ENCODE measurements at regions not wholly inside any gene's neighbourhood (a gene's known extent, or its start where the extent isn't known, plus 50 kb on each side); places are given as distances from the start of the nearest gene placed in this dataset.
"Not testable (repeated sequence)": the region's sequence is repeated elsewhere in the genome, so short reads cannot be mapped to it uniquely, and the experiment has no call there.

GRCh38 chr10:35819011-35819410 lies 176.9 kb upstream of the FZD8 start:
- TF ChIP-seq CTCF (IDR thresholded peaks at IDR 0.05) = no peak
- Histone ChIP-seq H3K27me3 (no peaks in the 10 kb centered on the region), H3K36me3 (no peaks in the 10 kb centered on the region), H3K9me3 (no peaks in the 10 kb centered on the region), H3K4me3 (no peak overlapping the region), H3K27ac (no peak overlapping the region), H3K4me1 (no peaks in the 10 kb centered on the region)
- intact Hi-C loops (cut with DNase I) = no loop called here
- ATAC-seq (no peak), DNase-seq (no peak)

DNA sequence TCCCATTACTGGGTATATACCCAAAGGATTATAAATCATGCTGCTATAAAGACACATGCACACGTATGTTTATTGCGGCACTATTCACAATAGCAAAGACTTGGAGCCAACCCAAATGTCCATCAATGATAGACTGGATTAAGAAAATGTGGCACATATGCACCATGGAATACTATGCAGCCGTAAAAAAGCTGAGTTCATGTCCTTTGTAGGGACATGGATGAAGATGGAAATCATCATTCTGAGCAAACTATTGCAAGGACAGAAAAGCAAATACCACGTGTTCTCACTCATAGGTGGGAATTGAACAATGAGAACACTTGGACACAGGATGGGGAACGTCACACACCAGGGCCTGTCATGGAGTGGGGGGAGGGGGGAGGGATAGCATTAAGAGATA lies 175.0 kb upstream of the FZD8 start:
- intact Hi-C loops (cut with DNase I); H3K27me3 ChIP-seq; H3K9me3 ChIP-seq; ATAC-seq; DNase-seq; H3K27ac ChIP-seq; H3K4me1 ChIP-seq; H3K36me3 ChIP-seq; H3K4me3 ChIP-seq: not testable (repeated sequence)

GRCh38 chr10:35813219-35813618 lies 171.1 kb upstream of the FZD8 start:
- DNase-seq (no peak), ATAC-seq (no peak)
- H3K4me3 ChIP-seq = no peak overlapping the region
- no peak for TF ChIP-seq CTCF (IDR thresholded peaks at IDR 0.05)
- no peaks in the 10 kb centered on the region for H3K27me3 ChIP-seq
- no peaks in the 10 kb centered on the region for H3K9me3 ChIP-seq
- no peak overlapping the region for H3K27ac ChIP-seq
- no peaks in the 10 kb centered on the region for H3K4me1 ChIP-seq
- intact Hi-C loops (cut with DNase I) = no loop called here
- H3K36me3 ChIP-seq = no peaks in the 10 kb centered on the region

DNA sequence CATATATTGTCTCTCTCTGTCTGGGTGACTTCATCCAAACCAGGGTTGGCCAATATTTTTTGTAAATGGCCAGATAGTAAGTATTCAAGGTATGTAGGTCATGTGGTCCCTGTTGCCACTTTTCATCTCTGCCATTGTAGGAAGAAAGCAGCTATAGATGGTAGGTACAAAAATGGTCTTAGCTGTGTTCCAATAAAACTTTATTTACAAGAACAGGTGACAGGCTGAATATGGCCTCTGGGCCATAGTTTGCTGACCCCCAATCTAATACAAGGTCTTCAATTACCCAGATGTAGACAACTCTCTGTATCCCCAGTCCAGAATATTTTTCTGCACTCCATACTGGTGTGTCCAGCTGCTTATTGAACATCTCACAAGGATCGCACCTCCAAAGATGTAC lies 166.2 kb upstream of the FZD8 start:
- DNase-seq (no peak), ATAC-seq (no peak)
- intact Hi-C loops (cut with DNase I) = no loop called here
- Histone ChIP-seq H3K4me1 (no peaks in the 10 kb centered on the region), H3K27ac (no peak overlapping the region), H3K36me3 (no peaks in the 10 kb centered on the region), H3K27me3 (no peaks in the 10 kb centered on the region), H3K4me3 (no peak overlapping the region), H3K9me3 (no peaks in the 10 kb centered on the region)
- no peak for TF ChIP-seq CTCF (IDR thresholded peaks at IDR 0.05)

DNA sequence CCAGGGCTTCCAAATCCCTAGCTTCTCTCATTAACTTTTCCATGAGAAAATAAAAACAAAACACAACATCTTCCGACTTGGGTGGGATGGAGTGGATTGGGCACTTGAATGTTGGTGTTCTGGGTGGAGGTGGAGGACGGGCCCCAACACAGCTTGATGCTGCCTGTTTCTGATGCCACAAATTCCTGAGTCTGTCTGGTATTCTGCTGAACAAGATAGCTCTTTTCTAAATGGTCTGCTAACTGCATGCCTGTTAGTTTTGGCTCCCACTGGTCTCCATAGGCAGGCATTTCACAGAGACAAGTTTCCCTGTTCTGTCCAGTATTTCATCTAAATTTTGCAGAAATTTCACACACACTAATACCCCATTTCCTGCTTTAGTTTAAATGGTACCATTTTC lies 160.9 kb upstream of the FZD8 start:
- no peak for DNase-seq
- no peak overlapping the region for H3K27ac ChIP-seq
- no peaks in the 10 kb centered on the region for H3K36me3 ChIP-seq
- peaks cover 0 to 3% of the 10 kb centered on the region in 2 donors for H3K9me3 ChIP-seq
- intact Hi-C loops (cut with DNase I) = no loop called here
- H3K27me3 ChIP-seq = no peaks in the 10 kb centered on the region
- ATAC-seq = no peak
- H3K4me1 ChIP-seq = no peaks in the 10 kb centered on the region
- TF ChIP-seq CTCF (IDR thresholded peaks at IDR 0.05) = no peak
- H3K4me3 ChIP-seq = no peak overlapping the region

- TF ChIP-seq CTCF (IDR thresholded peaks at IDR 0.05) = no peak
- Histone ChIP-seq H3K4me1 (no peaks in the 10 kb centered on the region), H3K4me3 (no peak overlapping the region), H3K9me3 (peaks cover 0 to 3% of the 10 kb centered on the region in 2 donors), H3K27ac (no peak overlapping the region), H3K36me3 (no peaks in the 10 kb centered on the region), H3K27me3 (no peaks in the 10 kb centered on the region)
- no peak for ATAC-seq
- intact Hi-C loops (cut with DNase I) = no loop called here
- no peak for DNase-seq
These were observed 155.1 kb upstream of the FZD8 start for GRCh38 chr10:35797187-35797586.

Data from left lung (tissue), 4 donors.